BJ (cell line): ENCODE measurements at regions not wholly inside any gene's neighbourhood (a gene's known extent, or its start where the extent isn't known, plus 50 kb on each side); places are given as distances from the start of the nearest gene placed in this dataset.

Experiments used
- CTCF ChIA-PET: fragments of 350-600 bp; formaldehyde crosslinking; extraction: SDS; loops from one replicate; lab custom pipeline; 2021; ENCODE audit warnings: antibody characterized with exemption, inconsistent platforms; lab: Yijun Ruan, JAX
- POLR2A ChIA-PET: fragments of 300-600 bp; sonication (Branson Sonifier 250); formaldehyde crosslinking; extraction: SDS; loops from one replicate; lab custom pipeline; 2021; ENCODE audit warnings: antibody characterized with exemption; lab: Charles Lee
- DNase-seq: peaks from one replicate; pipeline ENCODE4 v3.0.0-alpha.2; 2011; ENCODE audit warnings: low read depth
- H3K27me3 ChIP-seq: 2 replicates; pipeline ENCODE4 v1.6.0; 2011; ENCODE audit warnings: low read length; ENCODE audit not compliant: control insufficient read depth, insufficient read depth
- H3K36me3 ChIP-seq: 2 replicates; pipeline ENCODE4 v1.5.1; 2011; ENCODE audit warnings: low read length; ENCODE audit not compliant: control insufficient read depth, insufficient read depth
- H3K4me3 ChIP-seq: 2 replicates; pipeline ENCODE4 v1.5.1; 2011; ENCODE audit warnings: low read depth, mild to moderate bottlenecking, control low read depth, low read length
- CTCF ChIP-seq: IDR thresholded peaks from 2 replicates; pipeline ENCODE4 v1.5.1; 2011; ENCODE audit warnings: low read depth, mild to moderate bottlenecking, control low read depth, inconsistent platforms, low read length, moderate library complexity; ENCODE audit not compliant: insufficient read depth

- no peak overlapping the region for H3K4me3 ChIP-seq
- TF ChIP-seq CTCF: no peak
- H3K27me3 ChIP-seq: no peaks in the 10 kb centered on the region
- no peak for DNase-seq
- POLR2A ChIA-PET: no interaction called here
- no peaks in the 10 kb centered on the region for H3K36me3 ChIP-seq
- CTCF ChIA-PET: no interaction called here
Measured at GRCh38 chr3:99348451-99348850, 289.9 kb upstream of the COL8A1 start.

- CTCF ChIA-PET: interaction anchor here (0.9 kb wide), 1 partner anchor 20 kb away, joined by 5 read pairs; no protein-coding TSS in a partner anchor
- no peak for DNase-seq
- no peak overlapping the region for H3K4me3 ChIP-seq
- TF ChIP-seq CTCF: no peak
- POLR2A ChIA-PET: interaction anchor here (0.7 kb wide), 1 partner anchor 11 kb away, joined by 3 read pairs; no protein-coding TSS in a partner anchor
- H3K36me3 ChIP-seq: no peaks in the 10 kb centered on the region
- no peaks in the 10 kb centered on the region for H3K27me3 ChIP-seq
Measured at GRCh38 chr3:99344216-99344615, 294.2 kb upstream of the COL8A1 start.

- DNase-seq: no peak
- Histone ChIP-seq H3K36me3 (no peaks in the 10 kb centered on the region), H3K4me3 (no peak overlapping the region), H3K27me3 (no peaks in the 10 kb centered on the region)
- POLR2A ChIA-PET: no interaction called here
- TF ChIP-seq CTCF: no peak
- CTCF ChIA-PET: interaction anchor here (1.1 kb wide), 1 partner anchor 227 kb away, joined by 3 read pairs; no protein-coding TSS in a partner anchor
Measured at GRCh38 chr3:99342383-99342782, 296.0 kb upstream of the COL8A1 start.

GRCh38 chr3:99339222-99339621, 299.2 kb upstream of the COL8A1 start:
- Histone ChIP-seq H3K36me3 (no peaks in the 10 kb centered on the region), H3K27me3 (no peaks in the 10 kb centered on the region), H3K4me3 (no peak overlapping the region)
- no peak for TF ChIP-seq CTCF
- CTCF ChIA-PET: no interaction called here
- DNase-seq: no peak
- POLR2A ChIA-PET: no interaction called here

GRCh38 chr3:99332718-99333117, 305.7 kb upstream of the COL8A1 start:
- TF ChIP-seq CTCF: no peak
- POLR2A ChIA-PET: no interaction called here

More at GRCh38 chr3:99332718-99333117, 305.7 kb upstream of the COL8A1 start:
- CTCF ChIA-PET: interaction anchor here (1.5 kb wide), 1 partner anchor 133 kb away, joined by 3 read pairs; no protein-coding TSS in a partner anchor
- H3K27me3 ChIP-seq: no peaks in the 10 kb centered on the region; the same call in 1 of the 2 replicates
- H3K36me3 ChIP-seq: no peaks in the 10 kb centered on the region
- no peak overlapping the region for H3K4me3 ChIP-seq
- DNase-seq: no peak
